ENCODE measurements at regions not wholly inside any gene's neighbourhood (a gene's known extent, or its start where the extent isn't known, plus 50 kb on each side); places are given as distances from the start of the nearest gene placed in this dataset.
A peak's percentile ranks its signal among the peaks of the same experiment; 100 is the strongest.

GRCh38 chr12:127485528-127485927 is 781.4 kb upstream of the TMEM132C start:
- Histone ChIP-seq H3K4me1 (ENCODE audit: insufficient read depth) (no peaks in the 10 kb centered on the region), H3K4me3 (no peak overlapping the region), H3K27ac (ENCODE audit: low read depth) (no peak overlapping the region), H3F3A (replicated peaks; ENCODE audit: low read depth) (no peaks in the 10 kb centered on the region), H3K9me2 (ENCODE audit: insufficient read depth) (no peaks in the 10 kb centered on the region), H2AFZ (no peak overlapping the region), H3K36me3 (ENCODE audit: insufficient read depth) (no peaks in the 10 kb centered on the region), H3K4me2 (no peak overlapping the region), H3K27me3 (ENCODE audit: insufficient read depth) (no peaks in the 10 kb centered on the region), H4K20me1 (replicated peaks; ENCODE audit: insufficient read depth) (no peaks in the 10 kb centered on the region), H3K79me2 (replicated peaks; ENCODE audit: insufficient read depth) (no peaks in the 10 kb centered on the region)
- peaks cover 14% of the 10 kb centered on the region for H3K36me3 Mint-ChIP-seq (ENCODE audit: low read depth)
- TF ChIP-seq EZH2phosphoT487 (IDR thresholded peaks at IDR 0.05; ENCODE audit: unreplicated experiment) (no peak), CTCF (conservative IDR thresholded peaks at IDR 0.05; ENCODE audit: low read depth in 2 of 2) (0 out of 4 replicates have a peak, but pooled peaks of 1 of the 2 experiments have one; percentile 6), ZNF331 (CRISPR knock-in tag; IDR thresholded peaks at IDR 0.05; ENCODE audit: low read depth) (no peak)
- H3K4me3 Mint-ChIP-seq, result no peak overlapping the region
- no peak for DNase-seq (ENCODE audit: low spot score)
- no peak overlapping the region for H3K27ac Mint-ChIP-seq
- peaks cover 4% of the 10 kb centered on the region for H3K27me3 Mint-ChIP-seq (ENCODE audit: insufficient read depth, low read depth, poor library complexity)
- H3K4me1 Mint-ChIP-seq, result no peaks in the 10 kb centered on the region
- no peak for ATAC-seq
- peaks cover 91% of the 10 kb centered on the region for H3K9me3 Mint-ChIP-seq

GRCh38 chr12:127487031-127487430 is 779.9 kb upstream of the TMEM132C start:
- peaks cover 6% of the 10 kb centered on the region for H3K27me3 Mint-ChIP-seq (ENCODE audit: insufficient read depth, low read depth, poor library complexity)
- DNase-seq (ENCODE audit: low spot score) (no peak), ATAC-seq (no peak)
- H3K4me1 Mint-ChIP-seq, result no peaks in the 10 kb centered on the region
- H3K27me3 ChIP-seq (ENCODE audit: insufficient read depth), result no peaks in the 10 kb centered on the region
- H3K27ac ChIP-seq (ENCODE audit: low read depth), result no peak overlapping the region
- no peak overlapping the region for H3K27ac Mint-ChIP-seq
- H3K79me2 ChIP-seq (replicated peaks; ENCODE audit: insufficient read depth), result no peaks in the 10 kb centered on the region
- no peak overlapping the region for H3K4me2 ChIP-seq
- H3K9me3 Mint-ChIP-seq, result peaks cover 92% of the 10 kb centered on the region
- no peaks in the 10 kb centered on the region for H4K20me1 ChIP-seq (replicated peaks; ENCODE audit: insufficient read depth)
- no peak overlapping the region for H3K4me3 ChIP-seq
- no peaks in the 10 kb centered on the region for H3K4me1 ChIP-seq (ENCODE audit: insufficient read depth)
- H2AFZ ChIP-seq, result no peak overlapping the region
- no peak overlapping the region for H3K4me3 Mint-ChIP-seq
- H3K9me2 ChIP-seq (ENCODE audit: insufficient read depth), result no peaks in the 10 kb centered on the region
- H3K36me3 Mint-ChIP-seq (ENCODE audit: low read depth), result peaks cover 10% of the 10 kb centered on the region
- TF ChIP-seq STAT1 (IDR thresholded peaks at IDR 0.05; ENCODE audit: unreplicated experiment) (no peak), CREB1 (CRISPR knock-in tag; IDR thresholded peaks at IDR 0.05; ENCODE audit: low read depth) (no peak), ZNF462 (CRISPR knock-in tag; IDR thresholded peaks at IDR 0.05) (no peak), CTCF (conservative IDR thresholded peaks at IDR 0.05; ENCODE audit: low read depth in 2 of 2) (no peak), EZH2phosphoT487 (IDR thresholded peaks at IDR 0.05; ENCODE audit: unreplicated experiment) (no peak), REST (IDR thresholded peaks at IDR 0.05; ENCODE audit: unreplicated experiment) (no peak)
- H3F3A ChIP-seq (replicated peaks; ENCODE audit: low read depth), result no peaks in the 10 kb centered on the region
- no peaks in the 10 kb centered on the region for H3K36me3 ChIP-seq (ENCODE audit: insufficient read depth)
